K562 (cell line): ENCODE measurements at regions not wholly inside any gene's neighbourhood (a gene's known extent, or its start where the extent isn't known, plus 50 kb on each side); places are given as distances from the start of the nearest gene placed in this dataset.

ENCODE experiments used
- CAMTA2 ChIP-seq: fragments of 250-450 bp; sonication (Bioruptor Pico); conservative IDR thresholded peaks from 2 replicates; pipeline ENCODE4 v1.5.1; 2022
- CHCHD3 ChIP-seq: fragments of 250-450 bp; sonication (Bioruptor Pico); IDR thresholded peaks from 2 replicates; pipeline ENCODE4 v2.1.2; 2022; ENCODE audit warnings: mild to moderate bottlenecking
- DACH1 ChIP-seq: fragments of 450-650 bp; IDR thresholded peaks from 2 replicates; pipeline ENCODE4 v1.6.1; 2018; ENCODE audit not compliant: partially characterized antibody
- ELK1 ChIP-seq: sonication (generic); formaldehyde crosslinking; IDR thresholded peaks from 2 replicates; pipeline ENCODE4 v1.8.1; 2022; ENCODE audit warnings: missing genetic modification reagents
- ETS1 ChIP-seq: conservative IDR thresholded peaks from 2 replicates; pipeline ENCODE4 v1.6.1; 2011; ENCODE audit warnings: low read depth, mild to moderate bottlenecking, low read length; ENCODE audit not compliant: control insufficient read depth
- HCFC1 ChIP-seq: IDR thresholded peaks from 2 replicates; pipeline ENCODE4 v1.6.1; 2012; ENCODE audit warnings: low read depth, low read length, improper control_type of control experiment
- HNRNPK ChIP-seq: fragments of 200-400 bp; formaldehyde crosslinking; IDR thresholded peaks from one replicate; pipeline ENCODE4 v1.6.1; 2018; ENCODE audit warnings: mild to moderate bottlenecking, low read depth, low read length; ENCODE audit not compliant: poor library complexity, severe bottlenecking
- KLF16 ChIP-seq: IDR thresholded peaks from 2 replicates; pipeline ENCODE4 v1.6.1; 2016; ENCODE audit warnings: antibody characterized with exemption
- L3MBTL2 ChIP-seq: fragments of 450-650 bp; IDR thresholded peaks from 2 replicates; pipeline ENCODE4 v1.6.1; 2016; ENCODE audit warnings: mild to moderate bottlenecking, moderate library complexity
- MAFK ChIP-seq: IDR thresholded peaks from 2 replicates; pipeline ENCODE4 v1.6.1; 2011; ENCODE audit warnings: low read length, improper control_type of control experiment
- SMC3 ChIP-seq: conservative IDR thresholded peaks from 2 replicates; pipeline ENCODE4 v1.6.1; 2011; ENCODE audit warnings: low read depth, low read length, improper control_type of control experiment; ENCODE audit not compliant: insufficient read depth
- SPI1 ChIP-seq: IDR thresholded peaks from 2 replicates; pipeline ENCODE4 v1.6.1; 2011; ENCODE audit warnings: low read depth, low read length, control low read depth, borderline replicate concordance
- TAF9B ChIP-seq: fragments of 450-650 bp; IDR thresholded peaks from 2 replicates; pipeline ENCODE4 v1.6.1; 2018; ENCODE audit warnings: mild to moderate bottlenecking; ENCODE audit not compliant: partially characterized antibody
- TARDBP ChIP-seq: fragments of 450-650 bp; IDR thresholded peaks from 2 replicates; pipeline ENCODE4 v1.6.1; 2016
- XRCC4 ChIP-seq: IDR thresholded peaks from one replicate; pipeline ENCODE4 v1.6.1; 2011; ENCODE audit not compliant: insufficient read depth, insufficient read length; ENCODE audit errors: extremely low read depth
- ZNF707 ChIP-seq: fragments of 250-450 bp; sonication (Bioruptor Pico); conservative IDR thresholded peaks from 2 replicates; pipeline ENCODE4 v1.8.0; 2022; ENCODE audit warnings: inconsistent platforms, mild to moderate bottlenecking, moderate library complexity
- ZNF75A ChIP-seq: fragments of 450-650 bp; formaldehyde crosslinking; IDR thresholded peaks from 2 replicates; pipeline ENCODE4 v1.4.0; 2020; ENCODE audit warnings: mild to moderate bottlenecking
- TF ChIP-seq, protein P1 (sequence below): fragments of 150-350 bp; conservative IDR thresholded peaks from 2 replicates; pipeline ENCODE4 v1.6.1; 2014; ENCODE audit warnings: low read length
- TF ChIP-seq, protein P2 (sequence below): fragments of 250-450 bp; sonication (Bioruptor Pico); IDR thresholded peaks from 2 replicates; pipeline ENCODE4 v1.4.0; 2020

DNA sequence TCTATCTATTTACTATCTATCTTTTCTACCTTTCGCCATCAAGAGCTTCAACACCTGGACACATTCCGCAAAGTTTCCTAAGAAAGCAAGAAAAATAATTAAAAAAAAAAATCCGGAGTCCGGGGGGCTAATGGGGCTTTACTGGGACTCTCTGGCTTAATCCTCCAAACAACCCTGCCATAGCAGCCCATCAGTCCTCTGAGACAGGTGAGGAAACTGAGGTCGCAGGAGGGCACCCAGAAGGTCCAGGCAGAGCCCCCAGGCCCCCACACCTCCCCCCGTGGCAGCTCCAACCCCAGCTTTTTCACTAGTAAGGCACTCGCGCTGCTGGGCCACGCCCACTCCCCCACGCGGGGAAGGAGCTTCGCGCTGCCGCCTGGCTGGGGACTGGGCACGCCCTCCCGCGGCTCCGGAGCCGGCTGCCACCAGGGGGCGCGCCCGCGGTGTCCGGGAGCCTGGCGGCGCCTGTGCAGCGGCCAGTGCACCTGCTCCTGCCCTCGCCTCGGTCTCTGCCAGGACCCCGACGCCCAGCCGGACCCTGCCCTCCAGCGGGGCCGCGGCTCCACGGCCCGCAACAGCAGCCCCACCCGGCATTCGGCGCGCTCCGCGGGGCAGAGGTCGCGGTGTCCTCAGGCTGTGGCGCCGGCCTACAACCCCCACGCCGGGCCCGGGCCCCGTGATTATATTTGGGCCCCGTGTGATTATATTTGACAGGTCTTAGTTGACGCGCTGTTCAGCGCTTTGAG lies 54.1 kb upstream of the SAMD11 start (continued):
- TF ChIP-seq HNRNPK (no peak), KLF16 (peak; percentile 35; the same call in 1 of the 2 replicates), ETS1 (no peak; the same call in 1 of the 2 replicates), SMC3 (peak; percentile 75; the same call in 1 of the 2 replicates), TARDBP (peak; percentile 49; the same call in 1 of the 2 replicates), TAF9B (no peak), SPI1 (no peak), ZNF75A (CRISPR knock-in tag) (no peak), HCFC1 (no peak), CAMTA2 (no peak), L3MBTL2 (peak; percentile 93), XRCC4 (no peak), ZNF707 (CRISPR knock-in tag) (no peak), MAFK (no peak), ELK1 (CRISPR knock-in tag) (no peak), CHCHD3 (CRISPR knock-in tag) (no peak), DACH1 (no peak)
- TF ChIP-seq, protein P1, sequence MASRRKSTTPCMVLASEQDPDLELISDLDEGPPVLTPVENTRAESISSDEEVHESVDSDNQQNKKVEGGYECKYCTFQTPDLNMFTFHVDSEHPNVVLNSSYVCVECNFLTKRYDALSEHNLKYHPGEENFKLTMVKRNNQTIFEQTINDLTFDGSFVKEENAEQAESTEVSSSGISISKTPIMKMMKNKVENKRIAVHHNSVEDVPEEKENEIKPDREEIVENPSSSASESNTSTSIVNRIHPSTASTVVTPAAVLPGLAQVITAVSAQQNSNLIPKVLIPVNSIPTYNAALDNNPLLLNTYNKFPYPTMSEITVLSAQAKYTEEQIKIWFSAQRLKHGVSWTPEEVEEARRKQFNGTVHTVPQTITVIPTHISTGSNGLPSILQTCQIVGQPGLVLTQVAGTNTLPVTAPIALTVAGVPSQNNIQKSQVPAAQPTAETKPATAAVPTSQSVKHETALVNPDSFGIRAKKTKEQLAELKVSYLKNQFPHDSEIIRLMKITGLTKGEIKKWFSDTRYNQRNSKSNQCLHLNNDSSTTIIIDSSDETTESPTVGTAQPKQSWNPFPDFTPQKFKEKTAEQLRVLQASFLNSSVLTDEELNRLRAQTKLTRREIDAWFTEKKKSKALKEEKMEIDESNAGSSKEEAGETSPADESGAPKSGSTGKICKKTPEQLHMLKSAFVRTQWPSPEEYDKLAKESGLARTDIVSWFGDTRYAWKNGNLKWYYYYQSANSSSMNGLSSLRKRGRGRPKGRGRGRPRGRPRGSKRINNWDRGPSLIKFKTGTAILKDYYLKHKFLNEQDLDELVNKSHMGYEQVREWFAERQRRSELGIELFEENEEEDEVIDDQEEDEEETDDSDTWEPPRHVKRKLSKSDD: no peak
- TF ChIP-seq, protein P2, sequence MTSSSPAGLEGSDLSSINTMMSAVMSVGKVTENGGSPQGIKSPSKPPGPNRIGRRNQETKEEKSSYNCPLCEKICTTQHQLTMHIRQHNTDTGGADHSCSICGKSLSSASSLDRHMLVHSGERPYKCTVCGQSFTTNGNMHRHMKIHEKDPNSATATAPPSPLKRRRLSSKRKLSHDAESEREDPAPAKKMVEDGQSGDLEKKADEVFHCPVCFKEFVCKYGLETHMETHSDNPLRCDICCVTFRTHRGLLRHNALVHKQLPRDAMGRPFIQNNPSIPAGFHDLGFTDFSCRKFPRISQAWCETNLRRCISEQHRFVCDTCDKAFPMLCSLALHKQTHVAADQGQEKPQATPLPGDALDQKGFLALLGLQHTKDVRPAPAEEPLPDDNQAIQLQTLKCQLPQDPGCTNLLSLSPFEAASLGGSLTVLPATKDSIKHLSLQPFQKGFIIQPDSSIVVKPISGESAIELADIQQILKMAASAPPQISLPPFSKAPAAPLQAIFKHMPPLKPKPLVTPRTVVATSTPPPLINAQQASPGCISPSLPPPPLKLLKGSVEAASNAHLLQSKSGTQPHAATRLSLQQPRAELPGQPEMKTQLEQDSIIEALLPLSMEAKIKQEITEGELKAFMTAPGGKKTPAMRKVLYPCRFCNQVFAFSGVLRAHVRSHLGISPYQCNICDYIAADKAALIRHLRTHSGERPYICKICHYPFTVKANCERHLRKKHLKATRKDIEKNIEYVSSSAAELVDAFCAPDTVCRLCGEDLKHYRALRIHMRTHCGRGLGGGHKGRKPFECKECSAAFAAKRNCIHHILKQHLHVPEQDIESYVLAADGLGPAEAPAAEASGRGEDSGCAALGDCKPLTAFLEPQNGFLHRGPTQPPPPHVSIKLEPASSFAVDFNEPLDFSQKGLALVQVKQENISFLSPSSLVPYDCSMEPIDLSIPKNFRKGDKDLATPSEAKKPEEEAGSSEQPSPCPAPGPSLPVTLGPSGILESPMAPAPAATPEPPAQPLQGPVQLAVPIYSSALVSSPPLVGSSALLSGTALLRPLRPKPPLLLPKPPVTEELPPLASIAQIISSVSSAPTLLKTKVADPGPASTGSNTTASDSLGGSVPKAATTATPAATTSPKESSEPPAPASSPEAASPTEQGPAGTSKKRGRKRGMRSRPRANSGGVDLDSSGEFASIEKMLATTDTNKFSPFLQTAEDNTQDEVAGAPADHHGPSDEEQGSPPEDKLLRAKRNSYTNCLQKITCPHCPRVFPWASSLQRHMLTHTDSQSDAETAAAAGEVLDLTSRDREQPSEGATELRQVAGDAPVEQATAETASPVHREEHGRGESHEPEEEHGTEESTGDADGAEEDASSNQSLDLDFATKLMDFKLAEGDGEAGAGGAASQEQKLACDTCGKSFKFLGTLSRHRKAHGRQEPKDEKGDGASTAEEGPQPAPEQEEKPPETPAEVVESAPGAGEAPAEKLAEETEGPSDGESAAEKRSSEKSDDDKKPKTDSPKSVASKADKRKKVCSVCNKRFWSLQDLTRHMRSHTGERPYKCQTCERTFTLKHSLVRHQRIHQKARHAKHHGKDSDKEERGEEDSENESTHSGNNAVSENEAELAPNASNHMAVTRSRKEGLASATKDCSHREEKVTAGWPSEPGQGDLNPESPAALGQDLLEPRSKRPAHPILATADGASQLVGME: no peak
